HUDEP-2 (cell line): ENCODE measurements at regions not wholly inside any gene's neighbourhood (a gene's known extent, or its start where the extent isn't known, plus 50 kb on each side); places are given as distances from the start of the nearest gene placed in this dataset.

Source experiments
- DNase-seq, 76 experiments: peaks; one replicate each; lab custom pipeline; 2025; ENCODE audit not compliant: unreplicated experiment in 76 of 76; lab: John Stamatoyannopoulos, UW

GRCh38 chr2:193566886-193567285 is 1372.2 kb upstream of the TMEFF2 start:
- DNase-seq = no peak

DNA sequence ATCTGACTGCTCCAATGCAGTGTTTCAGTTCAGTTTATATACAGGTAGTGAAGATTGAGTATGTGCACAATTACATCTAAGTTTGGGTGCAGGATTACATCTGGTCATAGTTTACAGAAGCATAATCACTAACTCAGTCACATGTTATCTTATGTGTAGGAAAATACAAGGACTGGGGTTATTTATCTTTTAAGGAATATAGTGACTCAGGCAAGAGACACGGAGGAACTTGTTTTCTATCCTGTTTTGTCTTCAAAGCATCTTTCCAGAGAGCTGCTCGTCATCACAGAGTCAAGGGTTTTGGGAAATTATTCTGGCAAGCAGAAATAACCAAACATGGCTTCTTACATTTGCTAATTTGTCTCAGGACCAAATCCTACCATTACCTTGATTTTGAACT is 1371.5 kb upstream of the TMEFF2 start:
- DNase-seq = no peak

DNA sequence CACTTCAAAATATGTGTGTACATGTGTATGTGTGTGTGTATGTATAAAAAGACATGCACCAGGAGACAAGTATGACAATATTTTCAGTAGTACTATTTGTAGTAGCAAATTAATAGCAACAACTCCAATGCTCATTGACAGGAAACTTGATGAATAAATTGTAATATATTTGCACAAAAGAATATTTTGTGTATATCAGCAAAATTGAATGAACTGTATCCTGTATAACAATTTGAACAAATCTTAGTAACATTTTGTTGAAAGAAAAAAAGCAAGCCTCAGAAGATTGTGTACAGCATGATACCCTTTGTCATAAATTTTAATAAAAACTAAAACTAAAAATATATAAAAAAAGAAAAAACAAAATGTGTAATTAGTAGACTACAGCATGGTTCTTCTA is 1367.3 kb upstream of the TMEFF2 start:
- no peak for DNase-seq

GRCh38 chr2:193561054-193561453 is 1366.3 kb upstream of the TMEFF2 start:
- DNase-seq = no peak

- DNase-seq = no peak
Observed at GRCh38 chr2:193556766-193557470, 1362.2 kb upstream of the TMEFF2 start.

- DNase-seq = no peak
Observed at GRCh38 chr2:193549661-193550060, 1354.9 kb upstream of the TMEFF2 start.

DNA sequence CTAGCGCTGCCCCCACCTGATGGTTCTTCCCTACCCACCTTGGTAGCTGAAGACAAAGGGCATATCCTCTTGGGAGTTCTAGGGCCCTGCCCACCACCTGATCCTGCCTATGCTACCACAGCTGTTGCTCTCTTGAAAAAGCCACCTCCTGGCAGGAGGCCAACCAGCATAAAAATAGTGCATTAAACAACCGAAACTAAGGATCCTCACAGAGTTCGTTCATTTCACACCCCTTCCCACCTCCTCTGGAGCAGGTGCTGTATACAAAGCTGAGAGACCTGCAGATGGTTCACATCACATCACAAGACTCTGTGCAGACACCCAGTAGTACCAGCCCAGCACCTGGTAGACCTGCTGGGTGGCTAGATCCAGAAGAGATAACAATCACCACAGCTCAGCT is 1348.0 kb upstream of the TMEFF2 start:
- DNase-seq = no peak

GRCh38 chr2:193539188-193539587 is 1344.5 kb upstream of the TMEFF2 start:
- no peak for DNase-seq

DNA sequence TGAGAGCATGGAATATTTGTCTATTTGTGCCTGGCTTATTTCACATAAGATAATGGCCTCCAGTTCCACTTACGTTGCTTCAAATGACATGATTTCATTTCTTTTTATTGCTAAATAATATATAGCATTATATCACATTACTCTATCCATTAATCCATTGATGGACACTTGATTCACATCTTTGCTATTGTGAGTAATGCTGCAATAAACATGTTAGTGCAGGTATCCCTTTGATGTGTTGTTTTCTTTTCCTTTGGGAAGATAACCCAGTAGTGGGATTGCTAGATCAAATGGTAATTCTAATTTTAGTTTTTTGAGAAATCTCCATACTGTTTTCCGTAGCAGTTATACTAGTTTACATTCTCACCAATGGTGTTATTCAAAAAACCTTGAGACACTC is 1343.3 kb upstream of the TMEFF2 start:
- no peak for DNase-seq

DNA sequence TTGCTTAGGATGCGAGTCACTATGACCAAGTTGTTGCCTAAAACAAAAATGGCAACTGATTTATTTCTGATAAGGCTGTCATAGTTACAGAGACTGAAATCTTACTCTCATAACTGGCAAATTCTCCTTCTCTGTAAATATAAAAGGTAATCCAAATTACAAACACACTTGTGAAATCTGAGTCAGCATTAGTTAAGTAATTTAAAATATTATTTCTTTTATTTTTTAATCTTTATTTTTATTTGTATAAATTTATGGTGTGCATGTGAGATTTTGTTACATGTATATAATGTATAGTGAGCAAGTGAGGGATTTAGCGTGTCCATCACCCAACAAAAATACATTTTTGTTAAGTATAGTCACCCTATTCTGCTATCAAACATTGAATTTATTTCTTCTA is 1342.8 kb upstream of the TMEFF2 start:
- DNase-seq = no peak

DNA sequence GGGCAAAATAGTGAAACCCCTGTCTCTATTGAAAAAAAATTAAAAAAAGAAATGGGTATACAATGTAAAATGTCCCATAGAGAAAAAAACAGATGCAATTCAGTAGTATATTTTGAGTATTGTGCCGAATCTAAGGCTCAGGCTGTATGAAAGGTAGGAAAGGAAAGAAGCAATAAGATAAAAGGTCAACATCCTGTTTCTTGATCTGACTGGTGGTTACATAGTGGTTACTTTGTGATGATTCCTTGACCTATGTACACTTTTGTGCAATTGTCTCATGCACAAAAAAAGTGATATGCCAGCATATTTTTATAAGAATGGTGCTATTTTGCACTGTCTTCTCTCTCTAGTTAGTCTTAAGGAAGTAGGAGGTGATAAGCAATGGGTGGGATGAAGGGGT is 1333.7 kb upstream of the TMEFF2 start:
- no peak for DNase-seq

- no peak for DNase-seq
Observed at GRCh38 chr2:193527146-193527545, 1332.4 kb upstream of the TMEFF2 start.

- no peak for DNase-seq
Observed at GRCh38 chr2:193523662-193524061, 1328.9 kb upstream of the TMEFF2 start.

DNA sequence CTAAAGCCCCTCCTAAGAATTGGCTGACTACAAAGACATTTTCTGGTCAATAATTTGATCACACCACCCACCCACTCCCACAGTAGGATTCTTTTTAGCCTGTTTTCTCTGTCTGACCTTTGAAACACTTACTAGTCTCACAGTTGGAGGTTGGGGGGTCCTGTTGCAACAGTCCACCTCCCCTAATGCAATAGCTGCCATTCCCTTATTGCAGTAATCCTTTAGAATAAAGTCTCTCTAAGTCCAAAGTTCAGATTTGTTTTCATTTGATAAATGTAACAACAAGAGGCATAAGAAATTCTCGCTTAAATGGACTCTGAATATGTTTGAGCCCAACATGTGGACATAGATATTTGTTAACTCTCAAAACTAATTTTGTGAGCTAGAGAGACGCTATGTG is 1326.8 kb upstream of the TMEFF2 start:
- DNase-seq = no peak

DNA sequence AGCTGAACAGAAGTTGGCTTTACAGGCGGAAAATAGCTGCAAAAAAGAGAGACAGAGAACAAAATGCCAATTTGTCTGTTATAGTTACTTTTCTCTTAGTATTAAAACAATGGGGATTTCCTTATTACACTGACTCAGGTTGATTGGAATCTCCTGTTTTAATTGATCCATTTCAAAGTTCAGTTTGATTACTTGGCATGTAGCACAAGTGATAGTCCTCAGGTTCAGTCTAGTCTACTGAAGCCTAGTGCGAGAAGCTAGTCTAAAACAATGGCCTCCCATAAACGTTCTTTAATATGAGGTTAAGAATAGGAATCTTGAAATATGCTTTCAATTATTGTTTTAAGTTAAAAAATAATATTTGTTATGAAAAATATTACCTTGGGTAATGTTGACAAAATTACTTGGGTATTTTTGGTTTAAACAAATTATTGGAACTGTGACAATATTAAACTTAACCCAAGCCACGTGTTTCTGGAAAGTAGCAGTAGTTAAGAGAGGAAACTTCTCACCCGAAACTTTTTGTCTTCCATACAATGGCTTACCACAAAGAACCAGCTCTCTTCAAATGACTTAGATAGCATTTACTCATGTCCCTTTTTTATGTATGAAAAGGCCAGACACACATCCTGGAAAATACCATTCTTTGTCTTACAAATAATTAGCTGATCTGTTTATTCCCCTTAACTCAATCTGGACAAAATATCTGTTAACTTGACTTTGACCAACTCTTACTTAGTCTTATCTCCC is 1326.2 kb upstream of the TMEFF2 start:
- no peak for DNase-seq

DNA sequence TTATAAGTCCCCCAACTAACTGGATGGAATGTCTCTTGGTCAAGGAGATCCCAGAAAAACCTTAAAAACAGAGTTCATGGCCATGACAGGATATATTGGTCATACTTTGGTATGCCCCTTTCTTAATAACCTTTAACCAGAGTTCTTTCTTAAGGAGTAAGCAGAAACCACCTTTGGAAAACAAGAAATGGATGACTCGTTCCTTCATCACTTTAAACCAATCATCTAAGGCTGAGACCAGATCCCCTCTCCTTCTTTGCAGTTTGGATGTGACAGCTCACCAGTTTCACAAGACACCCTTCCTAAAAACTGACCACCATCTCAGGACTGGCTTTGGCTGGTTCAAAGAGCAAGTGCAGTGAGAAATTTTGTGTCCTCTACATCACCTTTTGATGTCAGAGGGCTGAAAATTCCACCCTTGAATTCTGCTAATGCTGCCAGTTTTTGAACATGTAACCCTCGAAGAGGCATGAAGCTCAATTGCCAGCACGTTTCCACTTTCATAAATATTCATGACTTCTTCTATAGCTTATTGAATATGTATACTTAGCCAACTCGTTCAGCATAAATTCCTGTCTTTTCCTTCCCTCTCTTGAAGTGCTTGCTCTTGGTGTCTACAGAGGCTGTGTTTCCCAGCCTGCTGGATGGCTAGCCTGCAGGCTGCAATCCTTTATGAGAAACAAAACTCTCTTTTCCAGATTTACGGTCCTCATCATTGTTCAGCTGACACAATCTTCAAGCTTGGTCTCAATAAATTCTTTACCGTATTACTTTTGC is 1323.5 kb upstream of the TMEFF2 start:
- no peak for DNase-seq

- DNase-seq = peak in 9 of 76 experiments; percentile 3 to 52 (median 18)
Observed at GRCh38 chr2:193517615-193518014, 1322.9 kb upstream of the TMEFF2 start.

DNA sequence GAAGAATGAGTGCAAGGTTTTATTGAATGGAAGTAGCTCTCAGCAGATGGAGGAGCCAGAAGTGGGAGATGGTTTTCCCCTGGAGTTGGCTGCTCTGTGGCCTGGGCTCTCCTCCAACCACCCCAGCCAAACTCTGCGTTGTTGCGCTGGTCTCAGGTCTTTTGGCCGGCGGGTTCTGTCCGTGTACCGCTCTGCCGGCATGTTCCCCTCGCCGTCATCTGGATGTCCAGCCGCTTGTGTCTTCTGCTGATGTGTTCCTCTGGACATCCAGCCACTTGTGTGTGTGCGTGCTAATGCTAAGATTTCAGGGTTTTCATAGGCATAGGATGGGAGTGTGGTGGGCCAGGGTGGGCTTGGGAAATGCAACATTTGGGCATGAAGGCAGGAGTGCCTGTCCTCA is 1311.3 kb upstream of the TMEFF2 start:
- no peak for DNase-seq

DNA sequence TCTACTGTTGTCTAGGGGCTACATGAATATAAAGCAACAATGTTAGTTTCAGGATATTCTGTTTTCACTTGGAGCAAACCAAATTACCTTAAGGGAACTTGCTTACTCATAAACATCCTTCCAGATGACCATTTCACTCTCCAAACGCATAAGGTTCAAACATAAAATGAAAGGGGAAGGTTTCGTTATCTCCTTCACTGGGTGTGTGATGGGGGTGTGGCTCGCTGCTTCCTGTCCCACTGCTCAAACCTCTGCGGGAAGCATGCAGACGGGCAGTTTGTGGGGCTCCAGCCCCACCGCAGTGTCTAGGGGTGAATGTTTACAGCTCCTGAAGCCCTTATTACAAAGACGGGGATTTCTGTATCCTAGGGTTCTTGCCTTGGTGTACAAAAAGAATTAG is 1310.9 kb upstream of the TMEFF2 start:
- no peak for DNase-seq

DNA sequence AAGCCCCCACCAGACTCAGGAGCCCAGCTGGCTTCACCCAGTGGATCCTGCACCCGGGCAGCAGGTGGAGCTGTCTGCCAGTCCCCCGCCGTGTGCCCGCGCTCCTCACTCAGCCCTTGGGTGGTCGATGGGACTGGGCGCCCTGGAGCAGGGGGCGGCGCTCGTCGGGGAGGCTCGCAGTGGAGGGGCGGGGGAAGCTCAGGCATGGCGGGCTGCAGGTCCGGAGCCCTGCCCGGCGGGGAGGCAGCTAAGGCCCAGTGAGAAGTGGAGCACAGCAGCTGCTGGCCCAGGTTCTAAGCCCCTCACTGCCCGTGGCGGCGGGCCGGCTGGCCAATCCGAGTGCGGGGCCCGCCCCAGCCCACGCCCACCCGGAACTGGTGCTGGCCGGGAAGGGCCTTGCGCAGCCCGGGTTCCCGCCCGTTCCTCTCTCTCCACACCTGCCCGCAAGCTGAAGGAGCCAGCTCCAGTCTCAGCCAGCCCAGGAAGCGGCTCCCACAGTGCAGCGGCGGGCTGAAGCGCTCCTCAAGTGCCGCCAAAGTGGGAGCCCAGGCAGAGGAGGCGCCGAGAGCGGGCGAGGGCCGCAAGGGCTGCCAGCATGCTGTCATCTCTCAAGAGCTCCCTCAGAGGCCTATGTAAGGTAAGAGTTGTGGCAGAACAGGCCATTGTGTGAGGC is 1307.8 kb upstream of the TMEFF2 start:
- DNase-seq = no peak

DNA sequence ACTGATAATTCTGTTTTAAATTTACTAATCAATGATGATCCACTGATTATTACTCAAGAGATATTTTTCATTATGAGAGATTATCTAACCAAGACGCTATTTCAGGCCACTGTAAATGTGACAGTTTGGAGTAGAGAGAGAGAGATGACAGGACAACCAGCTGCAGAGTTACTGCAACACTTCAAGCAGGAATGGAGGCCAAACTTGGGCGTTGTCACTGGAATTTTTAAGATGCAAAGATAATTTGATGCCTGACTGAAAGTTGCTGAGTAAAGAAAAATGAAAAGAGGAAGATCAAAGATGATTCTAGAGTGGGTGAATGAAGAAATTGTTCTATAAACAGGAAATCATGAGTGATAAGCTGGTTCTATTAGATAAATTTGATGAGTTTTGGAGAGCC is 1302.1 kb upstream of the TMEFF2 start:
- DNase-seq = no peak
